OCI-LY1 (cell line): ENCODE measurements at regions not wholly inside any gene's neighbourhood (a gene's known extent, or its start where the extent isn't known, plus 50 kb on each side); places are given as distances from the start of the nearest gene placed in this dataset.
"Not testable (repeated sequence)": the region's sequence is repeated elsewhere in the genome, so short reads cannot be mapped to it uniquely, and the experiment has no call there.

Source experiments
- H2AFZ ChIP-seq: fragments of 200-600 bp; sonication (generic), shearing (Covaris generic); 2 replicates; pipeline ENCODE4 v1.6.0; 2014; ENCODE audit warnings: antibody characterized with exemption, mild to moderate bottlenecking, low read length
- H3F3A ChIP-seq: fragments of 200-600 bp; sonication (generic), shearing (Covaris generic); 2 replicates; pipeline ENCODE4 v1.6.0; 2014; ENCODE audit warnings: mild to moderate bottlenecking, antibody characterized with exemption, low read length, moderate library complexity; ENCODE audit not compliant: insufficient read depth
- H3K27ac ChIP-seq: fragments of 200-600 bp; sonication (generic); 2 replicates; pipeline ENCODE4 v1.5.1; 2014; ENCODE audit warnings: low read length, mixed run types, mild to moderate bottlenecking, low read depth; ENCODE audit not compliant: poor library complexity, severe bottlenecking
- H3K27me3 ChIP-seq: fragments of 200-600 bp; sonication (generic); 2 replicates; pipeline ENCODE4 v1.6.0; 2014; ENCODE audit warnings: antibody characterized with exemption, mild to moderate bottlenecking, low read length, moderate library complexity; ENCODE audit not compliant: insufficient read depth
- H3K36me3 ChIP-seq: fragments of 200-600 bp; sonication (generic); 2 replicates; pipeline ENCODE4 v1.6.1; 2014; ENCODE audit warnings: mild to moderate bottlenecking, antibody characterized with exemption, low read length, moderate library complexity, mixed read lengths; ENCODE audit not compliant: insufficient read depth
- H3K4me1 ChIP-seq: fragments of 200-600 bp; sonication (generic); 2 replicates; pipeline ENCODE4 v1.5.1; 2014; ENCODE audit warnings: mild to moderate bottlenecking, low read length, moderate library complexity; ENCODE audit not compliant: insufficient read depth, severe bottlenecking
- H3K4me2 ChIP-seq: fragments of 200-600 bp; sonication (generic), shearing (Covaris generic); 2 replicates; pipeline ENCODE4 v1.6.1; 2014; ENCODE audit warnings: low read length
- H3K4me3 ChIP-seq: fragments of 200-600 bp; sonication (generic); 2 replicates; pipeline ENCODE4 v1.5.1; 2014; ENCODE audit warnings: low read length, low read depth, mild to moderate bottlenecking, mixed read lengths; ENCODE audit not compliant: poor library complexity, severe bottlenecking
- H3K79me2 ChIP-seq: fragments of 200-600 bp; shearing (Covaris generic); 2 replicates; pipeline ENCODE4 v1.6.1; 2016; ENCODE audit warnings: mixed run types, low read length, mixed read lengths; ENCODE audit not compliant: insufficient read depth
- H3K9ac ChIP-seq: fragments of 200-600 bp; sonication (generic), shearing (Covaris generic); 2 replicates; pipeline ENCODE4 v1.6.1; 2014; ENCODE audit warnings: mild to moderate bottlenecking, low read length, mixed read lengths
- H3K9me2 ChIP-seq: fragments of 200-600 bp; sonication (generic), shearing (Covaris generic); 2 replicates; pipeline ENCODE4 v1.6.1; 2014; ENCODE audit warnings: low read depth, mild to moderate bottlenecking, low read length, mixed read lengths
- H3K9me3 ChIP-seq: fragments of 200-600 bp; shearing (Covaris generic); 2 replicates; pipeline ENCODE4 v1.6.1; 2014; ENCODE audit warnings: low read length, mixed read lengths
- H4K20me1 ChIP-seq: fragments of 200-600 bp; sonication (generic), shearing (Covaris generic); 2 replicates; pipeline ENCODE4 v1.6.0; 2016; ENCODE audit warnings: mild to moderate bottlenecking, low read length; ENCODE audit not compliant: insufficient read depth
- EZH2 ChIP-seq: fragments of 200-600 bp; sonication (generic), shearing (Covaris generic); IDR thresholded peaks from 2 replicates; pipeline ENCODE4 v1.8.0; 2017; ENCODE audit warnings: borderline replicate concordance, mixed run types, mild to moderate bottlenecking, antibody characterized with exemption, low read length, moderate library complexity, mixed read lengths
- TF ChIP-seq, protein P1 (sequence below): fragments of 200-600 bp; sonication (generic), shearing (Covaris generic); IDR thresholded peaks from 2 replicates; pipeline ENCODE4 v1.5.1; 2017; ENCODE audit warnings: mild to moderate bottlenecking, antibody characterized with exemption, low read length, moderate library complexity, mixed read lengths

GRCh38 chr4:158958489-158959270 is 144.2 kb upstream of the RAPGEF2 start:
- Histone ChIP-seq H3F3A (no peaks in the 10 kb centered on the region), H3K4me2 (no peak overlapping the region), H3K79me2 (no peaks in the 10 kb centered on the region), H3K4me3 (no peak overlapping the region), H3K9me3 (no peaks in the 10 kb centered on the region), H3K4me1 (no peaks in the 10 kb centered on the region), H3K9ac (no peak overlapping the region), H4K20me1 (no peaks in the 10 kb centered on the region), H3K27me3 (no peaks in the 10 kb centered on the region), H3K27ac (no peak overlapping the region), H2AFZ (no peak overlapping the region), H3K9me2 (no peaks in the 10 kb centered on the region), H3K36me3 (no peaks in the 10 kb centered on the region)
- TF ChIP-seq EZH2, result no peak
- TF ChIP-seq, protein P1, sequence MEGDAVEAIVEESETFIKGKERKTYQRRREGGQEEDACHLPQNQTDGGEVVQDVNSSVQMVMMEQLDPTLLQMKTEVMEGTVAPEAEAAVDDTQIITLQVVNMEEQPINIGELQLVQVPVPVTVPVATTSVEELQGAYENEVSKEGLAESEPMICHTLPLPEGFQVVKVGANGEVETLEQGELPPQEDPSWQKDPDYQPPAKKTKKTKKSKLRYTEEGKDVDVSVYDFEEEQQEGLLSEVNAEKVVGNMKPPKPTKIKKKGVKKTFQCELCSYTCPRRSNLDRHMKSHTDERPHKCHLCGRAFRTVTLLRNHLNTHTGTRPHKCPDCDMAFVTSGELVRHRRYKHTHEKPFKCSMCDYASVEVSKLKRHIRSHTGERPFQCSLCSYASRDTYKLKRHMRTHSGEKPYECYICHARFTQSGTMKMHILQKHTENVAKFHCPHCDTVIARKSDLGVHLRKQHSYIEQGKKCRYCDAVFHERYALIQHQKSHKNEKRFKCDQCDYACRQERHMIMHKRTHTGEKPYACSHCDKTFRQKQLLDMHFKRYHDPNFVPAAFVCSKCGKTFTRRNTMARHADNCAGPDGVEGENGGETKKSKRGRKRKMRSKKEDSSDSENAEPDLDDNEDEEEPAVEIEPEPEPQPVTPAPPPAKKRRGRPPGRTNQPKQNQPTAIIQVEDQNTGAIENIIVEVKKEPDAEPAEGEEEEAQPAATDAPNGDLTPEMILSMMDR, result no peak

- H3K4me1 ChIP-seq, result no peaks in the 10 kb centered on the region
- H3K9me2 ChIP-seq, result no peaks in the 10 kb centered on the region
- TF ChIP-seq EZH2, result no peak
- TF ChIP-seq, protein P1, result no peak
- no peak overlapping the region for H2AFZ ChIP-seq
- H3F3A ChIP-seq, result no peaks in the 10 kb centered on the region
- no peak overlapping the region for H3K4me2 ChIP-seq
- no peaks in the 10 kb centered on the region for H3K27me3 ChIP-seq
- H3K79me2 ChIP-seq, result no peaks in the 10 kb centered on the region
- H3K36me3 ChIP-seq, result no peaks in the 10 kb centered on the region
- no peak overlapping the region for H3K4me3 ChIP-seq
- H3K9me3 ChIP-seq, result no peaks in the 10 kb centered on the region
- no peak overlapping the region for H3K27ac ChIP-seq
- H3K9ac ChIP-seq, result no peak overlapping the region
- H4K20me1 ChIP-seq, result no peaks in the 10 kb centered on the region
Measured at GRCh38 chr4:158962393-158962792, 140.5 kb upstream of the RAPGEF2 start.

GRCh38 chr4:158963282-158963681 is 139.6 kb upstream of the RAPGEF2 start:
- H3K9me2 ChIP-seq, H3K36me3 ChIP-seq, H3K4me1 ChIP-seq, H3K4me3 ChIP-seq, H3K27ac ChIP-seq, H4K20me1 ChIP-seq, H3K79me2 ChIP-seq, H3K9me3 ChIP-seq, H2AFZ ChIP-seq, H3K4me2 ChIP-seq, H3K9ac ChIP-seq, H3F3A ChIP-seq, H3K27me3 ChIP-seq: not testable (repeated sequence)

DNA sequence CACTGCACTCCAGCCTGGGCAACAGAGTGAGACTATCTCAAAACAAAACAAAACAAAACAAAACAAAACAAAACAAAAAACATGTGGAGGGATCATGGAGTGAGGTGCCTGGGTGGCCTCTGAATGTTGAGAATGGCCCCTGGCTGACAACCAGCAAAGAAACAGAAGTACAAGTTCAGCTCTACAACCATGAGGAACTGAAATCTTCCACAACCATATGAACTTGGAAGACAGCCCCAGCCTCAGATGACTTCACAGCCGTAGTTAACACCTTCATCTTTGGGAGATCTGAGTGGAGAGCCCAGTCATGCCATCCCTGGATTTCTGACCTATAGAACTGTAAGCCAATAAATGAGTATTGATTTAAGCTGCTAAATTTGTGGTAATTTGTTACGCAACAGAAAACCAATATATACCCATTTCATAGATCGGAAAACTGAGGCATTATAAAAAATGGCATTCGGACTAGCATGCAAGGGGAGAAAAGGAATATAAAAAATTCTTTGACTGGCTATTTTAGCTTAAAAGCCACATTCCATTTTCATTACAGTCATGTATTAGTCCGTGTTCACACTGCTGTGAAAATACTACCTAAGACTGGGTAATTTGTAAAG is 138.7 kb upstream of the RAPGEF2 start:
- Histone ChIP-seq H3K79me2 (no peaks in the 10 kb centered on the region), H3F3A (no peaks in the 10 kb centered on the region), H3K4me2 (no peak overlapping the region), H3K9me2 (no peaks in the 10 kb centered on the region), H3K4me1 (no peaks in the 10 kb centered on the region), H3K27ac (no peak overlapping the region), H2AFZ (no peak overlapping the region), H3K9ac (no peak overlapping the region), H3K4me3 (no peak overlapping the region), H4K20me1 (no peaks in the 10 kb centered on the region), H3K27me3 (no peaks in the 10 kb centered on the region), H3K9me3 (no peaks in the 10 kb centered on the region), H3K36me3 (no peaks in the 10 kb centered on the region)
- TF ChIP-seq, protein P1, result no peak
- TF ChIP-seq EZH2, result no peak
